GM21786 (cell line): ENCODE measurements at regions not wholly inside any gene's neighbourhood (a gene's known extent, or its start where the extent isn't known, plus 50 kb on each side); places are given as distances from the start of the nearest gene placed in this dataset.

ENCODE experiments used
- ATAC-seq: cut with Tn5 transposase; IDR thresholded peaks from one replicate; pipeline ENCODE4 v1.9.1; 2021; ENCODE audit not compliant: unreplicated experiment

DNA sequence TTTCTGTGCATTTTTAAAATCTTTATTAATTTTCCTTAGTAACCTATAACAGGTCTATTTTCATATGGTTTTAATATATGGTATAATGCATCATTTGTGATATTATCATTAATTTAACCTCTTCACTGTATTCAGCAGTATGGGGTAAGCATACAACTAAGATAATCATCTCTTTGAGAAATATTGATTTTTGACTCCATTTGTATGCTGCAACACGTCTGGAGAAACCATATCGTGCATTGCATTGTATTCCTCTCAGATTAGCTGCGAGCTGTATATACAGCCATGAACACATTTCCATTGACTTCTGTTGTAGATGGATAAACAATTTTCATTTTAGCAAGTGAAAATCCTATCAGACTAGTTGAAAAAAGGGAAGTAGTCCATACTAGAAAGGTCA is 2275.8 kb upstream of the PCDH20 start:
- no peak for ATAC-seq

DNA sequence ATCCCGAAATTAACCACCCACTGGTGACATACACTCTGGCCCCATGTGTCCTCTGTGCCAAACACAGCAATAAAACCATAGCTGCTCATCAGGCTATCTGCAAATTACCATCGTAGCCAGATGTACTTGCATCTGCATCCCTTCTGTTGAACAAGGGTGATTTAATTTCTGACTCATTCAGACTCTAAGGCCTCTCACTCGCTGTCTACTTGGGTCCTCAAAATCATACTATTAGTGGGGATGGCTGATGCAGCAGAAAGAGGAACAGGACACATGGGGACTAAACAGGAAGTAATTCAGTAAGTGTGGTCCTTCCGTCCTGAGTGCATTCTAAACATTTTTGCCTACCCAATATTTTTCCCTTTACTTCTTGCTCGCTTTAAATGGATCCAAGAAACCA is 2275.0 kb upstream of the PCDH20 start:
- ATAC-seq = no peak

DNA sequence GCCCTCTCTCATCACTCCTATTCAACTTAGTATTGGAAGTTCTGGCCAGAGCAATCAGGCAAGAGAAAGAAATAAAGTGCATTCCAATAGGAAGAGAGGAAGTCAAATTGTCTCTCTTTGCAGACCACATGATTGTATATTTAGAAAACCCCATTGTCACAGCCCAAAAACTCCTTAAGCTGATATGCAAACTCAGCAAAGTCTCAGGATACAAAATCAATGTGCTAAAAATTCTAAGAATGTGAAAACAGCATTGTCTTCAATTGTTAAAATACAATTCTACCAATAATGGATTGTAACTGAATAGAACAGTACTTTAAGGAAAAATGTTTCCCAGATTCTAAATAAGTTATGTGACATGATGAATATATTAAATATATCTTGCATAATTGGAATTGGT is 2269.2 kb upstream of the PCDH20 start:
- ATAC-seq = no peak

DNA sequence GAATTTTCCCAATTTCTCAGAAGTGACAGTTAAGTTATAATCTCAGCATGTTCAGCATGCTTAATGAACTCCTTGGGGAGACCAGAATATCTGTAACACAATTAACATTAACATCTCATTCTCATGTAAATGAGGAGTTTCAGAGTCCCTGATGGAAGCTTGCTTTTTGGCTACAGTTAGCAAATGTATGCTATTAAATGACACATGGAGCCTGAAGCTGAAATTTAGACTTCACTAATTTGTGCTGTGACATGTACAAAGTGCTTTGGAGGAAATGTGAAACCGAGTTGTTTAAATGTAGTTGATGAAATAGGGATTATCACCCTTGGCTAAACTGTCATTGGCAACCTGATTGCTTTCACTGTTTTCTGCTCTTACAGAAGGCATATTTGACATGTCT is 2265.1 kb upstream of the PCDH20 start:
- ATAC-seq = no peak

DNA sequence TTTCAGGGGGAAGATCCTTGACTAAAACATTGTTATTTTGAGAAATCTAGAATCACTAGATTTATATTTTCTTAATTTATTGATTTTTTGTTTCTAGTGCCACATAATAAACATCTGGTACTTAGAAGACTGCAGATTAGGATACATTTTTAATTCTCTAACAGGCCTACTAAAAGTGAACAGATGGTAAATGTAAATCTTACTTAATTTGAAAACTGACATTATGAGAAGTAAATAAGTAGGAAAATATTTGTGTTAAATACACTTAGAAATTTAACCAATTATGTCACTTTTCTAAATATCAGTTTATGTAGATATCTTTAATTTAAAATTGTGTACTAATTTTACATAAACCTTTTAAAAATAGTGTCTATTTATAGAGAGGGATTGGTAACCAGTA is 2255.6 kb upstream of the PCDH20 start:
- no peak for ATAC-seq

- ATAC-seq = no peak
Observed at GRCh38 chr13:63651394-63651793, 2235.7 kb upstream of the PCDH20 start.

DNA sequence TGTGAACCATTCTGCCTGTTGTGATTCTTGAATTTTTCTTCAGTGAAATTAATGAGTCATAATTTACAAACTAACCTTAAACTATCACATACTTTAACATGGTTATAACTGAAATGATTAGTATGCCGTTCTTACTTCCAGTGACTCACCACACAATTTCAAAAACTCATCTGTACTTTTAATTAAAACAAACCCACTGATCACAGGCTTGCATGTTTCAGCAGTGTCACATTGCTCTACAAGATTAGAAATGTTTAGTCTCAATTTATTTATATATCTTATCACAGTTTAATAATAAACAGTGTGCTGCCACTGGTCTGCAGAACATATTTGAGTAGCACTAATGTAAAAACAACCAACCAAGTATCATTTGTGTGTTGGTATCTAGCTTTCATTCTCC is 2227.9 kb upstream of the PCDH20 start:
- no peak for ATAC-seq

DNA sequence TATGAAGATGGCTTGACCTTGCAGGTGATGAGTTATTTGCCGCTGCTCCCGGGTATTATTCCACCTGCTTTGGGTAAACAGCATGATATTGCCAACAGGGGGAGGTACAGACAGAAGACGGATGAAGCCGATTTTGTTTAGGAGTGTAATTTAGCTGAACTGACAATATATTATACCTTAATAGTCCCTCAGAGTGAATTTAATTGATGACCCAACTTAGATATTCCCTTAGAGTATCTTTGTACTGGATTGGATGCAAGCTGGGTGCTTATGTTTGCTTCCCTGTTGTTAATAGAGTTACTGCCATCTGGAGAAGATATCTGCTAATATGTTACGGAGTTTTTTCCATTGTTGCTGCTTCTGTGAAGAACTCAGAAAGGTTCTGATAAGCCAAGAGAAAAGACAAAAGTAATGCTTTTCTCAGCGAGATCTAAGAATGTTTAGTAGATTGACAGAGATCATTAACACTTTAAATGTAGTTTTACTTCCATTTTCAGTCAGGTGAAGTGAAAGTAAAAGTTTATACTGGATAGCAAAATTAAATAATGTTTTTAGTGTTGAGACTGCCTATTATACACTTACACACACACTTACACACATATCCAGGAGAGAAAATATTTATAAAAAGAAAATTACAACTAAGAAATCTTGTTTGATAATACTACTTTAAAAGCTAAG is 2220.8 kb upstream of the PCDH20 start:
- peak; percentile 78 for ATAC-seq

GRCh38 chr13:63632321-63632720 is 2216.7 kb upstream of the PCDH20 start:
- ATAC-seq = no peak

DNA sequence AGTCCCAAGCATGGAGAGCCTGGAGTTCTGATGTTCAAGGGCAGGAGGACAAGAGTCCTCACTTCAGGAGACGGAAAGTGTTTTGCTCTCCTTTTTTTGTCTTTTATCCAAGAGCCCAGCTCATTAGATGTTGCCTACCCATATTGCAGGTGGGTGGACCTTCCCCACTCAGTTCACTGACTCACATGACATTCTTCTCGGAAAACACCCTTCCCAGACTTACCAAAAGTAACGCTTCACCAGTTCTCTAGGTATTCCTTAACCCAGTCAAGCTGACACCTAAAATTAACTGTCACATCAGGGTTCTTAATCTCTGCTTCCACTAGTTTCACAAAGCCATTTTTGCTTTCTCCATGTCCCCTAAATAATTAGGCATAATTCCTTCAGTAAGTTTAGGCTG is 2215.4 kb upstream of the PCDH20 start:
- no peak for ATAC-seq

GRCh38 chr13:63629591-63629990 is 2213.9 kb upstream of the PCDH20 start:
- no peak for ATAC-seq

- ATAC-seq = no peak
Observed at GRCh38 chr13:63628310-63628709, 2212.7 kb upstream of the PCDH20 start.

DNA sequence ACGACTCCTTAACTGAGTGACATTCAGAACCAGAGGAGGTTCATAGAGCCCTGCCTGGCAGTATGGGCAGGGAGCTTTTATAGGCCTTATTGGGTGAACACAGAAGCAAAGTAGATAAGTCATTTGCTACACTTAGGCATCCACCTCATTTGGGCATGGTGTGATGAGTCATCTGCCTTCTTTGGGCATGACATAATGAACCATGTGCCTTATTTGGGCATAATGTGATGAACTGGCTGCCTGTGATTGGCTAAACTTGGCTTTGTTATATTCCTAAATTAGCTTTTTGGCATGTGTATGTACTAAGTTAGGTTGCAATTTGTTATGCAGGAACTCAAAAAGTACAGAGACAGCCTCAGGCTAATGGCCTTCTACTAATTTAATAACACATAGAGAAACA is 2210.2 kb upstream of the PCDH20 start:
- ATAC-seq = no peak

- no peak for ATAC-seq
Observed at GRCh38 chr13:63614874-63615612, 2199.4 kb upstream of the PCDH20 start.

GRCh38 chr13:63607153-63607552 is 2191.5 kb upstream of the PCDH20 start:
- no peak for ATAC-seq

- no peak for ATAC-seq
Observed at GRCh38 chr13:63605962-63606361, 2190.3 kb upstream of the PCDH20 start.

GRCh38 chr13:63605403-63605802 is 2189.8 kb upstream of the PCDH20 start:
- no peak for ATAC-seq

- no peak for ATAC-seq
Observed at GRCh38 chr13:63595811-63596210, 2180.2 kb upstream of the PCDH20 start.

DNA sequence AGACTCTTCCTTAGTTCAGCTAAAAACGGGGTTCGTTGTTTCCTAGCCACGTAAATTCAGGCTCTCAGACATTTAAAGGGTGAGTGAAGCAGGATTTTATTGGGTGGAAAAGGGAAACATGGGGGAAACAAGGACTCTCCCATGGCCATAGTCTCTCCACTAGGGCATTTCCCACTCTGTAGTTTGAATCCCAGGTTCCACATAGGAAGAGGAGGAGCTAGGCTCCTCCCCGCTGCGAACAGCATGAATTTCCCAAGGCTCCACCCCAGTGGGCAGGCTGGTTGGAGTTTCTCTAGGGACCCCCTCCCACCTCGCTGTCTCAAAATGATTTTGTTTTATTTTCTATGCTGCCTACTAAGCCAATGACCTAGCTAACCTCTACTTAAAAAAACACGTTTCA is 2170.8 kb upstream of the PCDH20 start:
- ATAC-seq = no peak

GRCh38 chr13:63578796-63579195 is 2163.1 kb upstream of the PCDH20 start:
- no peak for ATAC-seq

DNA sequence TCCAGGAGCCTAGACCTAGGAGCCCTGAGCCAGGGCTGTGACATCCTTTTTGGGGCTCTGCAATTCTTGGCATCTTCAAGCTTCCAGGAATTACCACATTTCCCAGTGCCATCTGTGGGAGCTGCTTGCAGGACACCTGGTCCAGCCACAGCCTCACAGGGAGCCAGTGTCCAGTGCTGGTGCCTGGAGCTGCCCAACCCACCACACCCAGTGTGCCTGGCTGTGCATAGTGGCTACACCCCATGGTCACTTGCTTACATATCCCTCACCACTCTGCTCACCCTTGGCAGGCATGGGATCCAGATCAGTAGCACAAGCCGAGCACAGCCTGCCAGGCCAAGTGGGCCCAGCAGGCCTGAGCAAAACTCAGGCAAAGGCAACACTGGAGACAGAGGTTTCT is 2151.4 kb upstream of the PCDH20 start:
- no peak for ATAC-seq

DNA sequence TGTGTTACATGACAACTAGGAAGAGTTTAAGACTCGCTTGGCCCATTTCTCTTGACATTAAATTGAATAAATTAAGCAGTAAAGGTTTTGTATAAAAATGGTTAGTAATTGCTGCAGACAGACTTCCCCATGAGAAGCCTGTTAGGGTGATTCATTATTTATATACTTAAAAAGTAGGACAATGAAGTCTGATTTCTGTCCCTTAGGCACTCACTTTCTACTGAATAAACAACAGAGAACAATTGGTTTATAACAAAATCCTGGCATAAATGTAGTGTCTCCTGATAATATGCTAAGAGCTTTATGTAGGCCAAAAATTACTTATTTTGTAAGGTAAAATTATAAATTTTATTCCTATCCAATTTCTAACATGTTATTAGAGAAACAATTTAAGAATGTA is 2138.5 kb upstream of the PCDH20 start:
- ATAC-seq = no peak

DNA sequence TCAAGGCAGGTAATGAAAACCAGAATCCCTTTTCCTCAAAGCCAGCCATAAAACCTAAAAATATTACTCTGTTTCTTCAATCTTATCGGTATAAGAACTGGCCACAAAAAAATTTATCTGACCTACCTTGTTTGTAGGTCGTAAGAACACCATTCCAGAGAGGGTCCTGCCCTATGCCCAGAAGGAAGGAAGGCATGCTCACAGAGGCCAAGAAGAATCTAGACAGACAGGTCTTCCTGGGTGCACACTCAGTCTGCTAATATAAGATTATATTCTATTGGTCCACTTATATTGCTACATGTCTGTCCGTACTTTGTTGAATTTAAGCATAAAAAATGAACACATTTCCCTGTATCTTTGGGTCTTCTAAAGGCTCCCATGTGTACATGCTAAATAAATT is 2136.1 kb upstream of the PCDH20 start:
- no peak for ATAC-seq
